ENCODE measurements at regions not wholly inside any gene's neighbourhood (a gene's known extent, or its start where the extent isn't known, plus 50 kb on each side); places are given as distances from the start of the nearest gene placed in this dataset.
"Not testable (repeated sequence)": the region's sequence is repeated elsewhere in the genome, so short reads cannot be mapped to it uniquely, and the experiment has no call there.

GRCh38 chr3:163562625-163563024 is 1515.7 kb downstream of the SI start:
- intact Hi-C loops (cut with micrococcal nuclease): no loop called here
- Histone ChIP-seq H3K36me3 (ENCODE audit: insufficient read depth, low read length) (no peaks in the 10 kb centered on the region), H3K4me3 (ENCODE audit: low read length in 2 of 2) (no peak overlapping the region), H3K9me3 (ENCODE audit: control insufficient read depth in 1 of 2, low read length in 2 of 2) (no peaks in the 10 kb centered on the region), H3K4me1 (ENCODE audit: insufficient read depth, low read length) (no peaks in the 10 kb centered on the region), H3K27ac (ENCODE audit: low read depth, low read length) (no peak overlapping the region), H3K27me3 (ENCODE audit: insufficient read depth, low read length) (no peaks in the 10 kb centered on the region)
- Mint-ChIP-seq H3K27ac (no peak overlapping the region), H3K9me3 (peaks cover 0 to 5% (median 1%) of the 10 kb centered on the region in 8 donors), H3K27me3 (no peaks in the 10 kb centered on the region), H3K4me1 (no peaks in the 10 kb centered on the region), H3K4me3 (no peak overlapping the region), H3K36me3 (no peaks in the 10 kb centered on the region)
- ChIA-PET POLR2A (ENCODE audit: partially characterized antibody) (no interaction called here), CTCF (ENCODE audit: partially characterized antibody) (no interaction called here)
- DNase-seq: no peak

- no peak for DNase-seq
- Histone ChIP-seq H3K4me1 (ENCODE audit: insufficient read depth, low read length) (no peaks in the 10 kb centered on the region), H3K9me3 (ENCODE audit: control insufficient read depth in 1 of 2, low read length in 2 of 2) (no peaks in the 10 kb centered on the region), H3K4me3 (ENCODE audit: low read length in 2 of 2) (no peak overlapping the region), H3K27ac (ENCODE audit: low read depth, low read length) (no peak overlapping the region), H3K27me3 (ENCODE audit: insufficient read depth, low read length) (no peaks in the 10 kb centered on the region), H3K36me3 (ENCODE audit: insufficient read depth, low read length) (no peaks in the 10 kb centered on the region)
- no peak overlapping the region for H3K27ac Mint-ChIP-seq
- H3K9me3 Mint-ChIP-seq: peaks cover 0 to 4% (median 1%) of the 10 kb centered on the region in 8 donors
- intact Hi-C loops (cut with micrococcal nuclease): no loop called here
- H3K27me3 Mint-ChIP-seq: no peaks in the 10 kb centered on the region
- ChIA-PET POLR2A (ENCODE audit: partially characterized antibody) (no interaction called here), CTCF (ENCODE audit: partially characterized antibody) (no interaction called here)
- H3K4me1 Mint-ChIP-seq: no peaks in the 10 kb centered on the region
- no peaks in the 10 kb centered on the region for H3K36me3 Mint-ChIP-seq
- no peak overlapping the region for H3K4me3 Mint-ChIP-seq
Measured at GRCh38 chr3:163561151-163561550, 1517.1 kb downstream of the SI start.

- no peak for DNase-seq
- H3K36me3 Mint-ChIP-seq: no peaks in the 10 kb centered on the region
- Histone ChIP-seq H3K9me3 (ENCODE audit: control insufficient read depth in 1 of 2, low read length in 2 of 2) (no peaks in the 10 kb centered on the region), H3K36me3 (ENCODE audit: insufficient read depth, low read length) (no peaks in the 10 kb centered on the region), H3K27ac (ENCODE audit: low read depth, low read length) (no peak overlapping the region), H3K4me3 (ENCODE audit: low read length in 2 of 2) (no peak overlapping the region), H3K4me1 (ENCODE audit: insufficient read depth, low read length) (no peaks in the 10 kb centered on the region), H3K27me3 (ENCODE audit: insufficient read depth, low read length) (no peaks in the 10 kb centered on the region)
- H3K4me3 Mint-ChIP-seq: no peak overlapping the region
- intact Hi-C loops (cut with micrococcal nuclease): no loop called here
- ChIA-PET POLR2A (ENCODE audit: partially characterized antibody) (no interaction called here), CTCF (ENCODE audit: partially characterized antibody) (no interaction called here)
- no peaks in the 10 kb centered on the region for H3K27me3 Mint-ChIP-seq
- H3K27ac Mint-ChIP-seq: no peak overlapping the region
- H3K9me3 Mint-ChIP-seq: peaks cover 0 to 4% (median 1%) of the 10 kb centered on the region in 8 donors
- H3K4me1 Mint-ChIP-seq: no peaks in the 10 kb centered on the region
Measured at GRCh38 chr3:163560459-163560858, 1517.8 kb downstream of the SI start.

GRCh38 chr3:163556813-163557523 is 1521.3 kb downstream of the SI start:
- no peak overlapping the region for H3K4me3 ChIP-seq (ENCODE audit: low read length in 2 of 2)
- no peaks in the 10 kb centered on the region for H3K4me1 Mint-ChIP-seq
- no peak for DNase-seq
- no peaks in the 10 kb centered on the region for H3K27me3 Mint-ChIP-seq
- no peaks in the 10 kb centered on the region for H3K36me3 Mint-ChIP-seq
- H3K27ac ChIP-seq (ENCODE audit: low read depth, low read length): no peak overlapping the region
- CTCF ChIA-PET (ENCODE audit: partially characterized antibody): no interaction called here
- H3K4me1 ChIP-seq (ENCODE audit: insufficient read depth, low read length): no peaks in the 10 kb centered on the region
- intact Hi-C loops (cut with micrococcal nuclease): no loop called here
- POLR2A ChIA-PET (ENCODE audit: partially characterized antibody): no interaction called here
- H3K9me3 Mint-ChIP-seq: peaks cover 0 to 7% (median 3%) of the 10 kb centered on the region in 8 donors
- H3K4me3 Mint-ChIP-seq: no peak overlapping the region
- H3K36me3 ChIP-seq (ENCODE audit: insufficient read depth, low read length): no peaks in the 10 kb centered on the region
- H3K9me3 ChIP-seq (ENCODE audit: control insufficient read depth in 1 of 2, low read length in 2 of 2): no peaks in the 10 kb centered on the region
- no peaks in the 10 kb centered on the region for H3K27me3 ChIP-seq (ENCODE audit: insufficient read depth, low read length)
- H3K27ac Mint-ChIP-seq: no peak overlapping the region

GRCh38 chr3:163555918-163556317 is 1522.4 kb downstream of the SI start:
- intact Hi-C loops (cut with micrococcal nuclease): no loop called here
- no peaks in the 10 kb centered on the region for H3K36me3 Mint-ChIP-seq
- no peak overlapping the region for H3K4me3 Mint-ChIP-seq
- Histone ChIP-seq H3K9me3 (ENCODE audit: control insufficient read depth in 1 of 2, low read length in 2 of 2) (no peaks in the 10 kb centered on the region), H3K36me3 (ENCODE audit: insufficient read depth, low read length) (no peaks in the 10 kb centered on the region), H3K27ac (ENCODE audit: low read depth, low read length) (no peak overlapping the region), H3K4me1 (ENCODE audit: insufficient read depth, low read length) (no peaks in the 10 kb centered on the region), H3K27me3 (ENCODE audit: insufficient read depth, low read length) (no peaks in the 10 kb centered on the region), H3K4me3 (ENCODE audit: low read length in 2 of 2) (no peak overlapping the region)
- CTCF ChIA-PET (ENCODE audit: partially characterized antibody): no interaction called here
- no peak for DNase-seq
- H3K27me3 Mint-ChIP-seq: no peaks in the 10 kb centered on the region
- H3K9me3 Mint-ChIP-seq: peaks cover 0 to 12% (median 5%) of the 10 kb centered on the region in 8 donors
- no peak overlapping the region for H3K27ac Mint-ChIP-seq
- no peaks in the 10 kb centered on the region for H3K4me1 Mint-ChIP-seq
- POLR2A ChIA-PET (ENCODE audit: partially characterized antibody): no interaction called here

GRCh38 chr3:163552659-163552966 is 1525.7 kb downstream of the SI start:
- no peak overlapping the region for H3K27ac ChIP-seq (ENCODE audit: low read depth, low read length)
- CTCF ChIA-PET (ENCODE audit: partially characterized antibody): no interaction called here

GRCh38 chr3:163551915-163552658 is 1526.2 kb downstream of the SI start:
- POLR2A ChIA-PET (ENCODE audit: partially characterized antibody); intact Hi-C loops (cut with micrococcal nuclease); H3K4me3 ChIP-seq (ENCODE audit: low read length in 2 of 2); CTCF ChIA-PET (ENCODE audit: partially characterized antibody); H3K4me3 Mint-ChIP-seq; H3K36me3 Mint-ChIP-seq; H3K4me1 ChIP-seq (ENCODE audit: insufficient read depth, low read length); H3K27ac Mint-ChIP-seq; H3K27ac ChIP-seq (ENCODE audit: low read depth, low read length); DNase-seq; H3K36me3 ChIP-seq (ENCODE audit: insufficient read depth, low read length); H3K27me3 ChIP-seq (ENCODE audit: insufficient read depth, low read length); H3K27me3 Mint-ChIP-seq; H3K9me3 ChIP-seq (ENCODE audit: control insufficient read depth in 1 of 2, low read length in 2 of 2); H3K4me1 Mint-ChIP-seq: not testable (repeated sequence)
- H3K9me3 Mint-ChIP-seq: peaks cover 0 to 16% (median 5%) of the 10 kb centered on the region in 8 donors

More at GRCh38 chr3:163552659-163552966, 1525.7 kb downstream of the SI start:
- POLR2A ChIA-PET (ENCODE audit: partially characterized antibody): no interaction called here
- H3K36me3 ChIP-seq (ENCODE audit: insufficient read depth, low read length): no peaks in the 10 kb centered on the region
- no peak for DNase-seq
- no peaks in the 10 kb centered on the region for H3K4me1 Mint-ChIP-seq
- H3K4me3 ChIP-seq (ENCODE audit: low read length in 2 of 2): no peak overlapping the region
- H3K27me3 Mint-ChIP-seq: no peaks in the 10 kb centered on the region
- H3K4me3 Mint-ChIP-seq: no peak overlapping the region
- H3K9me3 Mint-ChIP-seq: peaks cover 0 to 16% (median 5%) of the 10 kb centered on the region in 8 donors
- H3K36me3 Mint-ChIP-seq: no peaks in the 10 kb centered on the region
- H3K4me1 ChIP-seq (ENCODE audit: insufficient read depth, low read length): no peaks in the 10 kb centered on the region
- H3K27ac Mint-ChIP-seq: no peak overlapping the region
- H3K9me3 ChIP-seq (ENCODE audit: control insufficient read depth in 1 of 2, low read length in 2 of 2): no peaks in the 10 kb centered on the region
- intact Hi-C loops (cut with micrococcal nuclease): no loop called here
- H3K27me3 ChIP-seq (ENCODE audit: insufficient read depth, low read length): no peaks in the 10 kb centered on the region

Data from CD4-positive, alpha-beta memory T cell (primary cell).